Lung (tissue), 11 donors: ENCODE measurements at regions not wholly inside any gene's neighbourhood (a gene's known extent, or its start where the extent isn't known, plus 50 kb on each side); places are given as distances from the start of the nearest gene placed in this dataset.
A peak's percentile ranks its signal among the peaks of the same experiment; 100 is the strongest.

Experiments
- ATAC-seq: fragments of 200-7000 bp; cut with Tn5 transposase; one replicate; pipeline ENCODE4 v1.9.1; 2020; ENCODE audit warnings: moderate number of reproducible peaks; ENCODE audit not compliant: insufficient read depth, low FRiP score
- DNase-seq, 3 donors: peaks; one replicate each; pipeline ENCODE4 v3.0.0-alpha.2; 2013 to 2017
- H3K27ac ChIP-seq, 2 donors: one replicate each; pipeline ENCODE4 v1.5.1; 2013; ENCODE audit warnings: mild to moderate bottlenecking in 2 of 2, moderate library complexity in 2 of 2, control low read depth in 1 of 2, inconsistent platforms in 1 of 2, low read depth in 1 of 2, low read length in 1 of 2
- H3K27me3 ChIP-seq, 3 donors: one replicate each; pipeline ENCODE4 v1.5.1; 2013; ENCODE audit warnings: low read length in 2 of 3; ENCODE audit not compliant: control insufficient read depth in 3 of 3, insufficient read depth in 3 of 3
- H3K36me3 ChIP-seq, 4 donors: one replicate each; pipeline ENCODE4 v1.5.1; 2013; ENCODE audit warnings: low read length in 4 of 4, mild to moderate bottlenecking in 1 of 4, moderate library complexity in 1 of 4; ENCODE audit not compliant: control insufficient read depth in 4 of 4, insufficient read depth in 4 of 4
- H3K4me1 ChIP-seq, 5 donors: one replicate each; pipeline ENCODE4 v1.5.1; 2013; ENCODE audit warnings: low read length in 5 of 5, mild to moderate bottlenecking in 2 of 5, moderate library complexity in 1 of 5; ENCODE audit not compliant: control insufficient read depth in 5 of 5, insufficient read depth in 5 of 5
- H3K4me3 ChIP-seq: one replicate; pipeline ENCODE4 v1.5.1; 2013; ENCODE audit warnings: mild to moderate bottlenecking, control low read depth, moderate library complexity
- H3K9ac ChIP-seq, 2 donors: one replicate each; pipeline ENCODE4 v1.5.1; 2013; ENCODE audit warnings: low read length in 2 of 2, control low read depth in 1 of 2; ENCODE audit not compliant: insufficient read depth in 1 of 2
- H3K9me3 ChIP-seq, 4 donors: one replicate each; pipeline ENCODE4 v1.5.1; 2013; ENCODE audit warnings: low read length in 3 of 4, mild to moderate bottlenecking in 1 of 4, moderate library complexity in 1 of 4; ENCODE audit not compliant: control insufficient read depth in 4 of 4, insufficient read depth in 3 of 4
- WGBS, 2 donors: extraction: QIAGEN DNeasy Blood & Tissue Kit; methylation state at CpG; one replicate each; pipeline ENCODE4 v1.1.7; 2013; 5-methylcytosine and 5-hydroxymethylcytosine counted together
- TF ChIP-seq, protein P1 (sequence below): IDR thresholded peaks from 2 replicates; pipeline ENCODE4 v1.5.1; 2012; ENCODE audit warnings: mild to moderate bottlenecking; ENCODE audit errors: control extremely low read depth, extremely low read depth
- donor health status: control.
- donor health status: control.
- donor health status: Bipolar disorder and iron deficiency.
- donor health status: healthy.
- donor health status: DM: yes; HTN: yes; CAD: no.

GRCh38 chr4:45778514-45778913, 345.3 kb downstream of the GABRG1 start:
- H3K27me3 ChIP-seq: no peaks in the 10 kb centered on the region
- ATAC-seq: no peak
- no peak overlapping the region for H3K27ac ChIP-seq
- no peak overlapping the region for H3K4me3 ChIP-seq
- TF ChIP-seq, protein P1, sequence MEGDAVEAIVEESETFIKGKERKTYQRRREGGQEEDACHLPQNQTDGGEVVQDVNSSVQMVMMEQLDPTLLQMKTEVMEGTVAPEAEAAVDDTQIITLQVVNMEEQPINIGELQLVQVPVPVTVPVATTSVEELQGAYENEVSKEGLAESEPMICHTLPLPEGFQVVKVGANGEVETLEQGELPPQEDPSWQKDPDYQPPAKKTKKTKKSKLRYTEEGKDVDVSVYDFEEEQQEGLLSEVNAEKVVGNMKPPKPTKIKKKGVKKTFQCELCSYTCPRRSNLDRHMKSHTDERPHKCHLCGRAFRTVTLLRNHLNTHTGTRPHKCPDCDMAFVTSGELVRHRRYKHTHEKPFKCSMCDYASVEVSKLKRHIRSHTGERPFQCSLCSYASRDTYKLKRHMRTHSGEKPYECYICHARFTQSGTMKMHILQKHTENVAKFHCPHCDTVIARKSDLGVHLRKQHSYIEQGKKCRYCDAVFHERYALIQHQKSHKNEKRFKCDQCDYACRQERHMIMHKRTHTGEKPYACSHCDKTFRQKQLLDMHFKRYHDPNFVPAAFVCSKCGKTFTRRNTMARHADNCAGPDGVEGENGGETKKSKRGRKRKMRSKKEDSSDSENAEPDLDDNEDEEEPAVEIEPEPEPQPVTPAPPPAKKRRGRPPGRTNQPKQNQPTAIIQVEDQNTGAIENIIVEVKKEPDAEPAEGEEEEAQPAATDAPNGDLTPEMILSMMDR: no peak
- H3K36me3 ChIP-seq: no peaks in the 10 kb centered on the region
- 70 to 71% methylated on average over 1 of the region's 1 CpG for WGBS, 2 donors
- no peak overlapping the region for H3K9ac ChIP-seq
- no peaks in the 10 kb centered on the region for H3K9me3 ChIP-seq
- peaks cover 0 to 9% (median 0%) of the 10 kb centered on the region in 5 donors for H3K4me1 ChIP-seq
- peak in 2 of 3 donors; percentile 40 to 59 for DNase-seq

- Histone ChIP-seq H3K9me3 (no peaks in the 10 kb centered on the region), H3K4me3 (no peak overlapping the region), H3K9ac (no peak overlapping the region), H3K36me3 (no peaks in the 10 kb centered on the region), H3K27ac (no peak overlapping the region), H3K27me3 (no peaks in the 10 kb centered on the region), H3K4me1 (peaks cover 0 to 9% (median 0%) of the 10 kb centered on the region in 5 donors)
- WGBS, 2 donors: 83 to 89% methylated on average over 2 of the region's 2 CpGs
- TF ChIP-seq, protein P1: no peak
- DNase-seq: peak in 1 of 3 donors; percentile 11
- ATAC-seq: no peak
Observed at GRCh38 chr4:45776146-45776545, 347.7 kb downstream of the GABRG1 start.

DNA sequence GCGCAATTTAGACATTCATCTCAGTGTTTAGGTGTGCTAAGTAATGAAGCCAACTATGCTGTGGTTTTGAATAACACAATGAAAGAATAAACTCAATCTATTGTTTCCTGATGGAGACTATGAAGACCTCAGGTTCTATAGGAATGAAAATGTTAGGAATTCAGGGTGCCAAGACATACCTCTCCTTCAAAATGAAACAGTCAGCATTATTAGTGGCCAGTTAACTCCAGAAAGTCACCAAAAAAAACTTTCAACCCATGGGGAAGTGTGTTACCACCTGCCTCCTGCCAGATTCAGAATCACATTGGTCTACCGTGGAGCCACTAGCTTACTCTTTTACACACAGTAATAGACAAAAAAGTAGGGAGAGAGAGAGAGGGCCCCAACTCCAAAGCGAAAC, 352.9 kb downstream of the GABRG1 start:
- WGBS, 2 donors: 80 to 84% methylated on average over 3 of the region's 3 CpGs
- H3K9me3 ChIP-seq: no peaks in the 10 kb centered on the region

More for the DNA sequence above, 352.9 kb downstream of the GABRG1 start:
- Histone ChIP-seq H3K27ac (no peak overlapping the region), H3K4me1 (no peaks in the 10 kb centered on the region), H3K4me3 (no peak overlapping the region), H3K9ac (no peak overlapping the region), H3K36me3 (no peaks in the 10 kb centered on the region), H3K27me3 (no peaks in the 10 kb centered on the region)
- ATAC-seq: no peak
- TF ChIP-seq, protein P1: no peak
- no peak for DNase-seq
